Panc1 (cell line): ENCODE measurements at regions not wholly inside any gene's neighbourhood (a gene's known extent, or its start where the extent isn't known, plus 50 kb on each side); places are given as distances from the start of the nearest gene placed in this dataset.

Experiments used
- CTCF ChIP-seq: fragments of 450-650 bp; IDR thresholded peaks from 2 replicates; pipeline ENCODE4 v1.5.1; 2017; ENCODE audit warnings: mild to moderate bottlenecking
- POLR2AphosphoS5 ChIP-seq: IDR thresholded peaks from 2 replicates; pipeline ENCODE4 v1.6.1; 2012; ENCODE audit warnings: mild to moderate bottlenecking, low read depth, low read length, moderate library complexity
- REST ChIP-seq, 2 experiments: IDR thresholded peaks; 2 replicates each; pipeline ENCODE4 v1.6.1; 2011 to 2012; ENCODE audit warnings: low read depth in 2 of 2, control low read depth in 1 of 2, low read length in 1 of 2, mild to moderate bottlenecking in 1 of 2, moderate library complexity in 1 of 2; ENCODE audit not compliant: insufficient read depth in 1 of 2
- TCF7L2 ChIP-seq: IDR thresholded peaks from 2 replicates; pipeline ENCODE4 v1.6.1; 2011; ENCODE audit warnings: mild to moderate bottlenecking, low read depth, low read length, inconsistent platforms

GRCh38 chr7:46859963-46860475, 721.9 kb downstream of the TNS3 start:
- TF ChIP-seq REST (IDR thresholded peaks at IDR 0.05; ENCODE audit: insufficient read depth in 1 of 2, low read depth in 2 of 2, low read length in 1 of 2): no peak
- no peak for TF ChIP-seq CTCF
- no peak for TF ChIP-seq POLR2AphosphoS5
- TF ChIP-seq TCF7L2: no peak
